ENCODE measurements at regions not wholly inside any gene's neighbourhood (a gene's known extent, or its start where the extent isn't known, plus 50 kb on each side); places are given as distances from the start of the nearest gene placed in this dataset.

DNA sequence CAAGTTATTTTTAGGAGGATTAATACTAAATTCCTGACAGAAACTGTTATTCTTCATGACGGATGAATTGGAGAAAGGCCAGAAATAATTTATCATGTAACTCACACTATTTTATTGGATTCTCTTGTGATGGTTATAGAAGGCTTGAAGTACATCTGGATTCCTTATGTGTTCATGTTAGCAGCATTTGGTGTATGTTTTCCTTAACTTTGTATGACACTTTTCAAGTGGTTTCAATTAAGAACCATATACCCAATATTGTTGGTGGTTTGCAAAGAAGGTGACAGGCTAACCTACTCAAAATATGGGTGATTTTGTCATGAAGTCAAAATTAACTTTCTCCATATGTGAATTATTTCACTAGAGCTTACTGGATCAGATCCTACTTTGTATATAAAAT, 532.2 kb upstream of the CNTNAP2 start:
- Mint-ChIP-seq H3K4me3 (ENCODE audit: unreplicated experiment) (no peak overlapping the region), H3K9me3 (ENCODE audit: unreplicated experiment) (no peaks in the 10 kb centered on the region), H3K36me3 (ENCODE audit: unreplicated experiment) (no peaks in the 10 kb centered on the region), H3K27me3 (ENCODE audit: unreplicated experiment) (no peaks in the 10 kb centered on the region), H3K27ac (ENCODE audit: unreplicated experiment) (no peak overlapping the region), H3K4me1 (ENCODE audit: low read depth, unreplicated experiment) (no peaks in the 10 kb centered on the region)
- no peak for TF ChIP-seq CTCF (IDR thresholded peaks at IDR 0.05; ENCODE audit: partially characterized antibody, unreplicated experiment)
- no peak for DNase-seq

DNA sequence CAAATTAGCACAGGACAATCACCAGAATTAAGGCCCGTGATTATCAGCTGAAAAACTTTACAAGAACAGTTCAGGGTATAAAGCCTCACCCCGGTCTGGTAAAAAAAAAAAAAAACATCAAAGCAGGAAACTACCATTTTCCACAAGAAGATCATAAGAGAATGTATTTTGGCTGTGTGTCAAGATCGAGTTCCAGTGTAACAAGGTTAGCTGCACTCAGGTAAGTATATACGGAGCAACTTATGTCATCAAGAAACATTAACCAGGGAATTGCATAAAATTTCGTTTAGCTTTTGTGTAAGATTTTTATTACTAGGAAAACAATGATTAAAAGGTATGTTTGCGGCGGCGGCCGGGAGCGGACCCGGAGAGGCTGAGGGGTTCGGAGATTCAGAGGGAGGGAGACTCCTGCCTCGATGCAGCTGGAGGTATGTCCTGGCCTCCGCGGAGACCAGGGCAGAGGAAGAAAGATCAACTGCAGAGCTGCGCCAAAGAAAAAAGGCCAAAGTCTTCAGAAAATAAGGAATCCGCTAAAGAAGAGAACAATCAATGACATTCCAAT, 533.8 kb upstream of the CNTNAP2 start:
- Mint-ChIP-seq H3K27me3 (ENCODE audit: unreplicated experiment) (no peaks in the 10 kb centered on the region), H3K36me3 (ENCODE audit: unreplicated experiment) (no peaks in the 10 kb centered on the region), H3K27ac (ENCODE audit: unreplicated experiment) (no peak overlapping the region), H3K4me1 (ENCODE audit: low read depth, unreplicated experiment) (no peaks in the 10 kb centered on the region), H3K4me3 (ENCODE audit: unreplicated experiment) (no peak overlapping the region), H3K9me3 (ENCODE audit: unreplicated experiment) (no peaks in the 10 kb centered on the region)
- no peak for TF ChIP-seq CTCF (IDR thresholded peaks at IDR 0.05; ENCODE audit: partially characterized antibody, unreplicated experiment)
- DNase-seq, result no peak

DNA sequence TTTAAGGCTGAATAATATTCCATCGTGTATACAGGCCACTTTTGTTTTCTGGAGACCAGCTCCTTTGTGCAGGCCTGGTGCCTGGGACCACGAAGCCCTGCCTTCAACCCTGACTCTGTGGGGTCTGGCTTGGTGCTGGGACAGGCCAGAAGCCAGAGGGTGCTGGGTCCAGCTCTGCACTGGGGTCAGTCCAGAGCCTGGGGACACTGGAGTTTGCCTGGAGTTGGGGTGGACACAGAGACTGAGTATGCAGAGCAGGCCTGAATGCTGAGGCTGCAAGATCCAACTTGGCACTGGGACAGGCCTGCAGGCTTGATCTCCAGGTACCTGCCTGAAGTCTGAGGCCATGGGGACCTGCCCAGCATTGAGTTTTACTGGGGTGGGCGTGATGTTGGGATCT, 558.8 kb upstream of the CNTNAP2 start:
- no peaks in the 10 kb centered on the region for H3K4me1 Mint-ChIP-seq (ENCODE audit: low read depth, unreplicated experiment)
- no peak for TF ChIP-seq CTCF (IDR thresholded peaks at IDR 0.05; ENCODE audit: partially characterized antibody, unreplicated experiment)
- H3K4me3 Mint-ChIP-seq (ENCODE audit: unreplicated experiment), result no peak overlapping the region
- no peaks in the 10 kb centered on the region for H3K9me3 Mint-ChIP-seq (ENCODE audit: unreplicated experiment)
- H3K27ac Mint-ChIP-seq (ENCODE audit: unreplicated experiment), result no peak overlapping the region
- H3K36me3 Mint-ChIP-seq (ENCODE audit: unreplicated experiment), result no peaks in the 10 kb centered on the region
- no peaks in the 10 kb centered on the region for H3K27me3 Mint-ChIP-seq (ENCODE audit: unreplicated experiment)
- no peak for DNase-seq

- Mint-ChIP-seq H3K4me3 (ENCODE audit: unreplicated experiment) (no peak overlapping the region), H3K9me3 (ENCODE audit: unreplicated experiment) (no peaks in the 10 kb centered on the region), H3K27ac (ENCODE audit: unreplicated experiment) (no peak overlapping the region), H3K36me3 (ENCODE audit: unreplicated experiment) (no peaks in the 10 kb centered on the region), H3K27me3 (ENCODE audit: unreplicated experiment) (no peaks in the 10 kb centered on the region), H3K4me1 (ENCODE audit: low read depth, unreplicated experiment) (no peaks in the 10 kb centered on the region)
- no peak for TF ChIP-seq CTCF (IDR thresholded peaks at IDR 0.05; ENCODE audit: partially characterized antibody, unreplicated experiment)
- DNase-seq, result no peak
These were observed 573.4 kb upstream of the CNTNAP2 start for GRCh38 chr7:145543242-145543641.

- no peak for TF ChIP-seq CTCF (IDR thresholded peaks at IDR 0.05; ENCODE audit: partially characterized antibody, unreplicated experiment)
- Mint-ChIP-seq H3K36me3 (ENCODE audit: unreplicated experiment) (no peaks in the 10 kb centered on the region), H3K27ac (ENCODE audit: unreplicated experiment) (no peak overlapping the region), H3K27me3 (ENCODE audit: unreplicated experiment) (no peaks in the 10 kb centered on the region), H3K4me3 (ENCODE audit: unreplicated experiment) (no peak overlapping the region), H3K4me1 (ENCODE audit: low read depth, unreplicated experiment) (no peaks in the 10 kb centered on the region), H3K9me3 (ENCODE audit: unreplicated experiment) (no peaks in the 10 kb centered on the region)
- DNase-seq, result no peak
These were observed 576.7 kb upstream of the CNTNAP2 start for GRCh38 chr7:145539910-145540309.
